Memory B cell (primary cell): ENCODE measurements at regions not wholly inside any gene's neighbourhood (a gene's known extent, or its start where the extent isn't known, plus 50 kb on each side); places are given as distances from the start of the nearest gene placed in this dataset.

ENCODE experiments used
- ATAC-seq: fragments of 150-1000 bp; cut with Tn5 transposase; 2 replicates; pipeline ENCODE4 v1.10.0; 2021; ENCODE audit warnings: low read depth, mild to moderate bottlenecking, moderate library complexity
- DNase-seq, 2 donors: peaks; one replicate each; pipeline ENCODE4 v3.0.0; 2022; ENCODE audit warnings: low spot score in 2 of 2
- H3K27ac Mint-ChIP-seq: one replicate; pipeline ENCODE4 v1.8.0; 2022; ENCODE audit warnings: mild to moderate bottlenecking, moderate library complexity, mixed read lengths
- H3K27me3 Mint-ChIP-seq: one replicate; pipeline ENCODE4 v1.8.0; 2022; ENCODE audit warnings: mixed read lengths
- H3K36me3 Mint-ChIP-seq: one replicate; pipeline ENCODE4 v1.8.0; 2022; ENCODE audit warnings: mild to moderate bottlenecking, mixed read lengths
- H3K4me1 Mint-ChIP-seq: one replicate; pipeline ENCODE4 v1.8.0; 2022; ENCODE audit warnings: mixed read lengths
- H3K4me3 Mint-ChIP-seq: one replicate; pipeline ENCODE4 v1.8.0; 2022; ENCODE audit warnings: mild to moderate bottlenecking, moderate library complexity, mixed read lengths
- H3K9me3 Mint-ChIP-seq: one replicate; pipeline ENCODE4 v1.8.0; 2022; ENCODE audit warnings: mixed read lengths

GRCh38 chr5:68746643-68747420 is 347.0 kb upstream of the SLC30A5 start:
- no peaks in the 10 kb centered on the region for H3K9me3 Mint-ChIP-seq
- H3K4me3 Mint-ChIP-seq, result no peak overlapping the region
- DNase-seq (no peak), ATAC-seq (no peak)
- no peaks in the 10 kb centered on the region for H3K4me1 Mint-ChIP-seq
- no peaks in the 10 kb centered on the region for H3K36me3 Mint-ChIP-seq
- H3K27me3 Mint-ChIP-seq, result peaks cover 13% of the 10 kb centered on the region
- no peak overlapping the region for H3K27ac Mint-ChIP-seq

- Mint-ChIP-seq H3K4me3 (no peak overlapping the region), H3K27me3 (peaks cover 14% of the 10 kb centered on the region), H3K27ac (no peak overlapping the region), H3K36me3 (no peaks in the 10 kb centered on the region), H3K4me1 (no peaks in the 10 kb centered on the region), H3K9me3 (no peaks in the 10 kb centered on the region)
- DNase-seq (no peak), ATAC-seq (no peak)
Measured at GRCh38 chr5:68747521-68747920, 346.3 kb upstream of the SLC30A5 start.

GRCh38 chr5:68748101-68748500 is 345.7 kb upstream of the SLC30A5 start:
- DNase-seq, result no peak
- H3K27me3 Mint-ChIP-seq, result peaks cover 12% of the 10 kb centered on the region
- ATAC-seq, result no peak
- H3K9me3 Mint-ChIP-seq, result no peaks in the 10 kb centered on the region
- H3K27ac Mint-ChIP-seq, result no peak overlapping the region
- no peak overlapping the region for H3K4me3 Mint-ChIP-seq
- no peaks in the 10 kb centered on the region for H3K4me1 Mint-ChIP-seq
- H3K36me3 Mint-ChIP-seq, result no peaks in the 10 kb centered on the region

GRCh38 chr5:68749077-68749476 is 344.7 kb upstream of the SLC30A5 start:
- no peak overlapping the region for H3K27ac Mint-ChIP-seq
- no peaks in the 10 kb centered on the region for H3K36me3 Mint-ChIP-seq
- H3K9me3 Mint-ChIP-seq, result no peaks in the 10 kb centered on the region
- ATAC-seq, result no peak
- H3K4me3 Mint-ChIP-seq, result no peak overlapping the region
- DNase-seq, result no peak
- no peaks in the 10 kb centered on the region for H3K4me1 Mint-ChIP-seq
- peaks cover 11% of the 10 kb centered on the region for H3K27me3 Mint-ChIP-seq

- DNase-seq, result no peak
- no peaks in the 10 kb centered on the region for H3K4me1 Mint-ChIP-seq
Measured at GRCh38 chr5:68749631-68750030, 344.2 kb upstream of the SLC30A5 start.

GRCh38 chr5:68751661-68752060 is 342.2 kb upstream of the SLC30A5 start:
- no peak for DNase-seq
- Mint-ChIP-seq H3K4me1 (peaks cover under 1% of the 10 kb centered on the region), H3K36me3 (no peaks in the 10 kb centered on the region), H3K9me3 (no peaks in the 10 kb centered on the region), H3K27ac (no peak overlapping the region), H3K4me3 (no peak overlapping the region), H3K27me3 (peaks cover 12% of the 10 kb centered on the region)
- ATAC-seq, result no peak

More at GRCh38 chr5:68749631-68750030, 344.2 kb upstream of the SLC30A5 start:
- Mint-ChIP-seq H3K36me3 (no peaks in the 10 kb centered on the region), H3K27ac (no peak overlapping the region), H3K9me3 (no peaks in the 10 kb centered on the region), H3K27me3 (peaks cover 12% of the 10 kb centered on the region), H3K4me3 (no peak overlapping the region)
- no peak for ATAC-seq

GRCh38 chr5:68754536-68754935 is 339.3 kb upstream of the SLC30A5 start:
- ATAC-seq (no peak), DNase-seq (no peak)
- peaks cover 7% of the 10 kb centered on the region for H3K27me3 Mint-ChIP-seq
- H3K4me3 Mint-ChIP-seq, result no peak overlapping the region
- H3K27ac Mint-ChIP-seq, result no peak overlapping the region
- no peaks in the 10 kb centered on the region for H3K9me3 Mint-ChIP-seq
- H3K4me1 Mint-ChIP-seq, result peaks cover 4% of the 10 kb centered on the region
- H3K36me3 Mint-ChIP-seq, result no peaks in the 10 kb centered on the region

GRCh38 chr5:68755293-68755692 is 338.5 kb upstream of the SLC30A5 start:
- Mint-ChIP-seq H3K4me3 (no peak overlapping the region), H3K27ac (no peak overlapping the region), H3K27me3 (peaks cover 3% of the 10 kb centered on the region), H3K4me1 (peaks cover 4% of the 10 kb centered on the region), H3K36me3 (no peaks in the 10 kb centered on the region), H3K9me3 (no peaks in the 10 kb centered on the region)
- no peak for ATAC-seq
- DNase-seq, result no peak

- no peak for DNase-seq
- peaks cover 2% of the 10 kb centered on the region for H3K27me3 Mint-ChIP-seq
- H3K36me3 Mint-ChIP-seq, result no peaks in the 10 kb centered on the region
- H3K27ac Mint-ChIP-seq, result no peak overlapping the region
- ATAC-seq, result no peak
- H3K9me3 Mint-ChIP-seq, result no peaks in the 10 kb centered on the region
- H3K4me3 Mint-ChIP-seq, result no peak overlapping the region
- H3K4me1 Mint-ChIP-seq, result peaks cover 4% of the 10 kb centered on the region
Measured at GRCh38 chr5:68757006-68757405, 336.8 kb upstream of the SLC30A5 start.

- ATAC-seq, result no peak
- peaks cover 1% of the 10 kb centered on the region for H3K27me3 Mint-ChIP-seq
- H3K27ac Mint-ChIP-seq, result no peak overlapping the region
- no peak overlapping the region for H3K4me3 Mint-ChIP-seq
- no peaks in the 10 kb centered on the region for H3K9me3 Mint-ChIP-seq
- no peaks in the 10 kb centered on the region for H3K36me3 Mint-ChIP-seq
- no peak for DNase-seq
- peaks cover 4% of the 10 kb centered on the region for H3K4me1 Mint-ChIP-seq
Measured at GRCh38 chr5:68757626-68758212, 336.1 kb upstream of the SLC30A5 start.

GRCh38 chr5:68759593-68759992 is 334.2 kb upstream of the SLC30A5 start:
- H3K27ac Mint-ChIP-seq, result no peak overlapping the region
- peaks cover 2% of the 10 kb centered on the region for H3K27me3 Mint-ChIP-seq
- no peak for DNase-seq
- H3K36me3 Mint-ChIP-seq, result no peaks in the 10 kb centered on the region
- ATAC-seq, result no peak
- H3K4me3 Mint-ChIP-seq, result no peak overlapping the region
- H3K4me1 Mint-ChIP-seq, result peaks cover 4% of the 10 kb centered on the region
- H3K9me3 Mint-ChIP-seq, result no peaks in the 10 kb centered on the region

GRCh38 chr5:68762201-68762600 is 331.6 kb upstream of the SLC30A5 start:
- ATAC-seq, result no peak
- H3K4me1 Mint-ChIP-seq, result no peaks in the 10 kb centered on the region
- no peaks in the 10 kb centered on the region for H3K9me3 Mint-ChIP-seq
- no peaks in the 10 kb centered on the region for H3K36me3 Mint-ChIP-seq
- peaks cover 1% of the 10 kb centered on the region for H3K27me3 Mint-ChIP-seq
- DNase-seq, result no peak
- no peak overlapping the region for H3K4me3 Mint-ChIP-seq
- no peak overlapping the region for H3K27ac Mint-ChIP-seq

- Mint-ChIP-seq H3K9me3 (no peaks in the 10 kb centered on the region), H3K27me3 (peaks cover 5% of the 10 kb centered on the region), H3K4me3 (no peak overlapping the region), H3K27ac (no peak overlapping the region), H3K4me1 (no peaks in the 10 kb centered on the region), H3K36me3 (no peaks in the 10 kb centered on the region)
- no peak for DNase-seq
- ATAC-seq, result no peak
Measured at GRCh38 chr5:68766952-68767464, 326.8 kb upstream of the SLC30A5 start.

GRCh38 chr5:68770551-68770950 is 323.3 kb upstream of the SLC30A5 start:
- DNase-seq (no peak), ATAC-seq (no peak)
- H3K4me3 Mint-ChIP-seq, result no peak overlapping the region
- peaks cover 2% of the 10 kb centered on the region for H3K4me1 Mint-ChIP-seq
- no peak overlapping the region for H3K27ac Mint-ChIP-seq
- H3K27me3 Mint-ChIP-seq, result peaks cover 6% of the 10 kb centered on the region
- peaks cover 2% of the 10 kb centered on the region for H3K9me3 Mint-ChIP-seq
- H3K36me3 Mint-ChIP-seq, result peaks cover 2% of the 10 kb centered on the region

- Mint-ChIP-seq H3K4me3 (no peak overlapping the region), H3K9me3 (peaks cover 2% of the 10 kb centered on the region), H3K36me3 (peaks cover 2% of the 10 kb centered on the region), H3K4me1 (peaks cover 2% of the 10 kb centered on the region), H3K27me3 (peaks cover 6% of the 10 kb centered on the region), H3K27ac (no peak overlapping the region)
- ATAC-seq (no peak), DNase-seq (no peak)
Measured at GRCh38 chr5:68771221-68771620, 322.6 kb upstream of the SLC30A5 start.
